OCI-LY1 (cell line): ENCODE measurements at regions not wholly inside any gene's neighbourhood (a gene's known extent, or its start where the extent isn't known, plus 50 kb on each side); places are given as distances from the start of the nearest gene placed in this dataset.

Source experiments
- H2AFZ ChIP-seq: fragments of 200-600 bp; sonication (generic), shearing (Covaris generic); 2 replicates; pipeline ENCODE4 v1.6.0; 2014; ENCODE audit warnings: antibody characterized with exemption, mild to moderate bottlenecking, low read length
- H3F3A ChIP-seq: fragments of 200-600 bp; sonication (generic), shearing (Covaris generic); 2 replicates; pipeline ENCODE4 v1.6.0; 2014; ENCODE audit warnings: mild to moderate bottlenecking, antibody characterized with exemption, low read length, moderate library complexity; ENCODE audit not compliant: insufficient read depth
- H3K27ac ChIP-seq: fragments of 200-600 bp; sonication (generic); 2 replicates; pipeline ENCODE4 v1.5.1; 2014; ENCODE audit warnings: low read length, mixed run types, mild to moderate bottlenecking, low read depth; ENCODE audit not compliant: poor library complexity, severe bottlenecking
- H3K27me3 ChIP-seq: fragments of 200-600 bp; sonication (generic); 2 replicates; pipeline ENCODE4 v1.6.0; 2014; ENCODE audit warnings: antibody characterized with exemption, mild to moderate bottlenecking, low read length, moderate library complexity; ENCODE audit not compliant: insufficient read depth
- H3K36me3 ChIP-seq: fragments of 200-600 bp; sonication (generic); 2 replicates; pipeline ENCODE4 v1.6.1; 2014; ENCODE audit warnings: mild to moderate bottlenecking, antibody characterized with exemption, low read length, moderate library complexity, mixed read lengths; ENCODE audit not compliant: insufficient read depth
- H3K4me1 ChIP-seq: fragments of 200-600 bp; sonication (generic); 2 replicates; pipeline ENCODE4 v1.5.1; 2014; ENCODE audit warnings: mild to moderate bottlenecking, low read length, moderate library complexity; ENCODE audit not compliant: insufficient read depth, severe bottlenecking
- H3K4me2 ChIP-seq: fragments of 200-600 bp; sonication (generic), shearing (Covaris generic); 2 replicates; pipeline ENCODE4 v1.6.1; 2014; ENCODE audit warnings: low read length
- H3K4me3 ChIP-seq: fragments of 200-600 bp; sonication (generic); 2 replicates; pipeline ENCODE4 v1.5.1; 2014; ENCODE audit warnings: low read length, low read depth, mild to moderate bottlenecking, mixed read lengths; ENCODE audit not compliant: poor library complexity, severe bottlenecking
- H3K79me2 ChIP-seq: fragments of 200-600 bp; shearing (Covaris generic); 2 replicates; pipeline ENCODE4 v1.6.1; 2016; ENCODE audit warnings: mixed run types, low read length, mixed read lengths; ENCODE audit not compliant: insufficient read depth
- H3K9ac ChIP-seq: fragments of 200-600 bp; sonication (generic), shearing (Covaris generic); 2 replicates; pipeline ENCODE4 v1.6.1; 2014; ENCODE audit warnings: mild to moderate bottlenecking, low read length, mixed read lengths
- H3K9me2 ChIP-seq: fragments of 200-600 bp; sonication (generic), shearing (Covaris generic); 2 replicates; pipeline ENCODE4 v1.6.1; 2014; ENCODE audit warnings: low read depth, mild to moderate bottlenecking, low read length, mixed read lengths
- H3K9me3 ChIP-seq: fragments of 200-600 bp; shearing (Covaris generic); 2 replicates; pipeline ENCODE4 v1.6.1; 2014; ENCODE audit warnings: low read length, mixed read lengths
- H4K20me1 ChIP-seq: fragments of 200-600 bp; sonication (generic), shearing (Covaris generic); 2 replicates; pipeline ENCODE4 v1.6.0; 2016; ENCODE audit warnings: mild to moderate bottlenecking, low read length; ENCODE audit not compliant: insufficient read depth
- EZH2 ChIP-seq: fragments of 200-600 bp; sonication (generic), shearing (Covaris generic); IDR thresholded peaks from 2 replicates; pipeline ENCODE4 v1.8.0; 2017; ENCODE audit warnings: borderline replicate concordance, mixed run types, mild to moderate bottlenecking, antibody characterized with exemption, low read length, moderate library complexity, mixed read lengths
- TF ChIP-seq, protein P1 (sequence below): fragments of 200-600 bp; sonication (generic), shearing (Covaris generic); IDR thresholded peaks from 2 replicates; pipeline ENCODE4 v1.5.1; 2017; ENCODE audit warnings: mild to moderate bottlenecking, antibody characterized with exemption, low read length, moderate library complexity, mixed read lengths

DNA sequence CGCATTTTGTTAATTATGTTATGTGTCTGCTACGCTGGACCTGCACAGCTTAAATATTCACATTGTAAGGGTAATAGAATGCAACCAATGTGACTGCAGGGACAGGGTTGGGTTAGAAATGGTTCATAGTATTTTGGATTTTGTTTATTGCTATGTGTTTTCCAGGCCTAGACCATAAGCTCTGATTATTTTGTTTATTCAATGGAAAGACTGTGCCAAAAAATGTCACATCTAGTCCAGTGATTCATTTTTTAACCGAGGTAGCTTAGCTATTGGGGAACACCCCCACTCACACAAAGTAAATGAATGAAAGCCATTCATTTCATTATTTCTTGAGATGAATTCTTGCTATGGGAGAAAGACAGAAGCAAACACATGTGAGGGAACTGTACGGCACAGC lies 516.5 kb upstream of the ANKRD30A start:
- H3K79me2 ChIP-seq, result no peaks in the 10 kb centered on the region
- no peaks in the 10 kb centered on the region for H3K9me3 ChIP-seq
- no peaks in the 10 kb centered on the region for H3K4me1 ChIP-seq
- no peaks in the 10 kb centered on the region for H3F3A ChIP-seq
- no peak overlapping the region for H3K4me2 ChIP-seq
- H4K20me1 ChIP-seq, result no peaks in the 10 kb centered on the region
- H3K27me3 ChIP-seq, result no peaks in the 10 kb centered on the region
- no peak overlapping the region for H3K4me3 ChIP-seq
- no peaks in the 10 kb centered on the region for H3K9me2 ChIP-seq
- no peaks in the 10 kb centered on the region for H3K36me3 ChIP-seq
- TF ChIP-seq, protein P1, sequence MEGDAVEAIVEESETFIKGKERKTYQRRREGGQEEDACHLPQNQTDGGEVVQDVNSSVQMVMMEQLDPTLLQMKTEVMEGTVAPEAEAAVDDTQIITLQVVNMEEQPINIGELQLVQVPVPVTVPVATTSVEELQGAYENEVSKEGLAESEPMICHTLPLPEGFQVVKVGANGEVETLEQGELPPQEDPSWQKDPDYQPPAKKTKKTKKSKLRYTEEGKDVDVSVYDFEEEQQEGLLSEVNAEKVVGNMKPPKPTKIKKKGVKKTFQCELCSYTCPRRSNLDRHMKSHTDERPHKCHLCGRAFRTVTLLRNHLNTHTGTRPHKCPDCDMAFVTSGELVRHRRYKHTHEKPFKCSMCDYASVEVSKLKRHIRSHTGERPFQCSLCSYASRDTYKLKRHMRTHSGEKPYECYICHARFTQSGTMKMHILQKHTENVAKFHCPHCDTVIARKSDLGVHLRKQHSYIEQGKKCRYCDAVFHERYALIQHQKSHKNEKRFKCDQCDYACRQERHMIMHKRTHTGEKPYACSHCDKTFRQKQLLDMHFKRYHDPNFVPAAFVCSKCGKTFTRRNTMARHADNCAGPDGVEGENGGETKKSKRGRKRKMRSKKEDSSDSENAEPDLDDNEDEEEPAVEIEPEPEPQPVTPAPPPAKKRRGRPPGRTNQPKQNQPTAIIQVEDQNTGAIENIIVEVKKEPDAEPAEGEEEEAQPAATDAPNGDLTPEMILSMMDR, result no peak
- no peak for TF ChIP-seq EZH2
- no peak overlapping the region for H2AFZ ChIP-seq
- H3K27ac ChIP-seq, result no peak overlapping the region
- H3K9ac ChIP-seq, result no peak overlapping the region

DNA sequence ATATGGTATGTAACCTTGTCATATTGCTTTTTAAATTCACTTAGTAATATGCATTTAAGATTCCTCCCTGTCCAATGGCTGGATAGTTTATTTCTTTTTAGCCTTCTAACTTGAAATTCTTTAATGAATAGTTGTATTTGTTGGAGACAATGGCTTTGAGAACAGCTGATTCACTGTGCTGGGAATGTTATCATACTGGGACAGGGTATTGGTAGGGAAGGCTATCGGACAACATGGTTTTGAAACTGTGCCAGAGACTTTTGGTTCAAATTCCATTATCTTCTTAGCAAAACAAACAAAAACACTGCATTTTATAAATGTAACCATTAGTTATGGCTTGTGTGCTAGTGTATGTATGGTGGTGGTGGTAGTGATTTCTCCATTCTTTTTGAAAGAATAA lies 517.1 kb upstream of the ANKRD30A start:
- Histone ChIP-seq H3K4me2 (no peak overlapping the region), H3K4me3 (no peak overlapping the region), H3K27me3 (no peaks in the 10 kb centered on the region), H3K79me2 (no peaks in the 10 kb centered on the region), H3K27ac (no peak overlapping the region), H2AFZ (no peak overlapping the region), H3K4me1 (no peaks in the 10 kb centered on the region), H3K36me3 (no peaks in the 10 kb centered on the region), H3F3A (no peaks in the 10 kb centered on the region), H3K9ac (no peak overlapping the region), H3K9me3 (no peaks in the 10 kb centered on the region), H3K9me2 (no peaks in the 10 kb centered on the region), H4K20me1 (no peaks in the 10 kb centered on the region)
- TF ChIP-seq, protein P1, result no peak
- TF ChIP-seq EZH2, result no peak

DNA sequence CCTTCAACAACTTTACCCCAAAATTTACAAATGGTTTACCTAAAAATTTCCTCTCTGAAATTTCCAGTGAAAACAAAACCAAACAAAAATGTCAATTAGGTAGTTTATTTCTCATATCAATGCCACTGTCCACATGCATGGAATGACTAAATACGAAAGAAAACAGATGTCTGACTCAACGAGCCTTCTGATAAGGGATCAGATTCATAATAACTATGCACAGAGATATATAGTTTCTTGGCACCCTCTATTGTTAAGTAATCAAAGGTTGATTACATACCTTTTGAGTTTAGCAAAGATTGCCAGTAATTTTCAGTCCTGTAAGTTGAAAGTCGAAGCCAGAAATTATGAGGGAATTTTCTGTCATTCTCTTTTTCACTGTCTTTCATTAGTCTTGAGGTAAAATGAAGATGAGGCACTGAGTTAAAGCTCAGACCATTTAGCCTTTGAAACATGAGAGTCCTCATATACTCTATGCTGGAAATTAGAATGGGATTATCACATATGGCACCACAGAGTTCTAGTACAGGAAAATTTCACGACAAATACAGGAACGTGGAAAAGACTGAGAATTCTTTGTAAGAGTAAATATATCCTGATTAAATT lies 519.1 kb upstream of the ANKRD30A start:
- H3K9ac ChIP-seq, result no peak overlapping the region
- H3K27me3 ChIP-seq, result no peaks in the 10 kb centered on the region
- no peaks in the 10 kb centered on the region for H3K79me2 ChIP-seq
- no peak overlapping the region for H3K4me2 ChIP-seq
- no peak overlapping the region for H3K4me3 ChIP-seq
- no peak overlapping the region for H3K27ac ChIP-seq
- H3K36me3 ChIP-seq, result no peaks in the 10 kb centered on the region
- TF ChIP-seq, protein P1, result no peak
- TF ChIP-seq EZH2, result no peak
- no peaks in the 10 kb centered on the region for H3F3A ChIP-seq
- no peaks in the 10 kb centered on the region for H3K4me1 ChIP-seq
- H4K20me1 ChIP-seq, result no peaks in the 10 kb centered on the region
- H2AFZ ChIP-seq, result no peak overlapping the region
- H3K9me3 ChIP-seq, result no peaks in the 10 kb centered on the region
- no peaks in the 10 kb centered on the region for H3K9me2 ChIP-seq
